ENCODE measurements at regions not wholly inside any gene's neighbourhood (a gene's known extent, or its start where the extent isn't known, plus 50 kb on each side); places are given as distances from the start of the nearest gene placed in this dataset.

- DNase-seq, result no peak
- H3K9me3 Mint-ChIP-seq, result peaks cover 2% of the 10 kb centered on the region
- no peak for TF ChIP-seq CTCF (IDR thresholded peaks at IDR 0.05)
- CTCF ChIA-PET, result interaction anchor here (1.4 kb wide), 1 partner anchor 39 kb away, joined by 3 read pairs; no protein-coding TSS in a partner anchor
- H3K36me3 Mint-ChIP-seq (ENCODE audit: low read depth), result no peaks in the 10 kb centered on the region
- ATAC-seq, result no peak
- no peak overlapping the region for H3K4me3 Mint-ChIP-seq
- intact Hi-C loops (cut with micrococcal nuclease), result no loop called here
- H3K27me3 Mint-ChIP-seq, result peaks cover 2% of the 10 kb centered on the region
- H3K27ac Mint-ChIP-seq, result no peak overlapping the region
- POLR2A ChIA-PET, result no interaction called here
- no peaks in the 10 kb centered on the region for H3K4me1 Mint-ChIP-seq (ENCODE audit: low read depth)
Measured at GRCh38 chr20:19026901-19027644, 185.4 kb upstream of the SLC24A3 start.

GRCh38 chr20:19027971-19028370 is 184.5 kb upstream of the SLC24A3 start:
- no peaks in the 10 kb centered on the region for H3K4me1 Mint-ChIP-seq (ENCODE audit: low read depth)
- intact Hi-C loops (cut with micrococcal nuclease), result no loop called here
- CTCF ChIA-PET, result no interaction called here
- no peak for TF ChIP-seq CTCF (IDR thresholded peaks at IDR 0.05)
- no peaks in the 10 kb centered on the region for H3K36me3 Mint-ChIP-seq (ENCODE audit: low read depth)
- H3K4me3 Mint-ChIP-seq, result no peak overlapping the region
- H3K27ac Mint-ChIP-seq, result no peak overlapping the region
- POLR2A ChIA-PET, result no interaction called here
- DNase-seq (no peak), ATAC-seq (no peak)
- peaks cover 2% of the 10 kb centered on the region for H3K9me3 Mint-ChIP-seq
- peaks cover 3% of the 10 kb centered on the region for H3K27me3 Mint-ChIP-seq

GRCh38 chr20:19041787-19042186 is 170.7 kb upstream of the SLC24A3 start:
- ATAC-seq (no peak), DNase-seq (no peak)
- CTCF ChIA-PET, result no interaction called here
- H3K4me1 Mint-ChIP-seq (ENCODE audit: low read depth), result no peaks in the 10 kb centered on the region
- TF ChIP-seq CTCF (IDR thresholded peaks at IDR 0.05), result no peak
- POLR2A ChIA-PET, result no interaction called here
- H3K9me3 Mint-ChIP-seq, result no peaks in the 10 kb centered on the region
- intact Hi-C loops (cut with micrococcal nuclease), result no loop called here
- no peak overlapping the region for H3K4me3 Mint-ChIP-seq
- H3K27ac Mint-ChIP-seq, result no peak overlapping the region
- no peaks in the 10 kb centered on the region for H3K36me3 Mint-ChIP-seq (ENCODE audit: low read depth)
- peaks cover 2% of the 10 kb centered on the region for H3K27me3 Mint-ChIP-seq

DNA sequence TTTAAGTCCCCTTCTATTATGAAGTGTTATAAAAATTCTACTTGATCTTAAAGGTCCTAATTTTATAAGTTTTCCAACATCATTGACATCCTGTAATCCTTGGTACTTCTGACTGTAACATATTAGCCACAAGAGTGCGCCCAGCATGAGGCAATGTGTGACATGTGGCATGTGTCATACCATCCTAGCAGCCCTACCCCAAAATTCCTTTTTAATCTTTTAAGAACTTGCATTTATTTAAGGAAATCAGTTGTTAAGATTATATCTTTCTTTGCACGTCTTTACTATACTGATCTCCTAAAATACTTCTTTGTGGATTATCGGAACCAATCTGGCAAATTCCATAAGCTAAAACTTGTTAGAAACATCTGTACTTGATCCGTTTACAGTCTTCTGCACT is 167.1 kb upstream of the SLC24A3 start:
- CTCF ChIA-PET, result interaction anchor here (0.8 kb wide), 1 partner anchor 450 kb away, joined by 3 read pairs; no protein-coding TSS in a partner anchor
- H3K4me1 Mint-ChIP-seq (ENCODE audit: low read depth), result no peaks in the 10 kb centered on the region
- POLR2A ChIA-PET, result no interaction called here
- intact Hi-C loops (cut with micrococcal nuclease), result no loop called here
- TF ChIP-seq CTCF (IDR thresholded peaks at IDR 0.05), result no peak
- H3K27me3 Mint-ChIP-seq, result no peaks in the 10 kb centered on the region
- no peak overlapping the region for H3K27ac Mint-ChIP-seq
- ATAC-seq (no peak), DNase-seq (no peak)
- no peaks in the 10 kb centered on the region for H3K9me3 Mint-ChIP-seq
- H3K4me3 Mint-ChIP-seq, result no peak overlapping the region
- no peaks in the 10 kb centered on the region for H3K36me3 Mint-ChIP-seq (ENCODE audit: low read depth)

DNA sequence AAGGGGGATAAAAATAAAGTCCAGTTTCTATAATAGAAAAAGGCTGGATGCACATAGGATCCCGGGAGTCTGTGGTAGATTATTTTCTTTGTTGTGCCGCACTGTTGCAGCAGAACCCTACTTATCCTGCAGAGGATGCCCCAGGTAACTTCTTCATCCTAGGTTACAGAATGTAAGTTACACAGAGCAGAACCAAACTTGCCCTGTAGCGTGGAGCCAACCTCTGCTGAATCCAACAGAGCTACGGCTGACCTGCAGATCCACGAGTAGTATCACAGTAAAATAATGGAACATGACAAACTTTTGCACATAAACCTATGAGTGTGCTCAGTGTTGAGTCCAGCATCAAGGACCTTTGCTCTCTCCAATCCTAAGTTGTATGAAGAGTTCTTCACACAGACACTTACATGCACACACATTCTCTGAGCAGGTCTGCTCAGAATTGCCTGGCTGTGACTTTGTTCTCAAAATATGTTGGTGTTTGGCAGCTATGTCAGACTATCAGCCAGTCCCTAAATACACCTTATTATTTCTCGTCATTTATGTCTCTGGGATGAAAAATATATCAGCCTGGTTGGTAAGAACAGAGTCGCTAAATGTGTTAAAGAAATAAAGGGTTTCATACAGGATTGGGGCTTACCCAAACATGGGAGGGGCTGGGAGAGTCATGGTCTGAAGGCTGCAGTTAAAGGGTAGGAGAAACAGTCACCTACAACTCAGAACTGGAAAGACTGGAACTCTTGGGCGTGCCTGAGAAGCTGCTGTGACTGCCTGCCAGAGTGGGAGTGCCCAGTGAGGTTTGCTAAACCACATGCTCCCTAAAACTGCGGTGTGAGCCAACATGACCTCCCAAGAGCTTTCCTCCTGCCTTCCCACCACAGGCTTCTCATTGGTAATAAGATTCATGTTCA is 165.1 kb upstream of the SLC24A3 start:
- no peak overlapping the region for H3K27ac Mint-ChIP-seq
- ATAC-seq (no peak), DNase-seq (no peak)
- no peaks in the 10 kb centered on the region for H3K9me3 Mint-ChIP-seq
- no peak for TF ChIP-seq CTCF (IDR thresholded peaks at IDR 0.05)
- H3K36me3 Mint-ChIP-seq (ENCODE audit: low read depth), result no peaks in the 10 kb centered on the region
- POLR2A ChIA-PET, result no interaction called here
- CTCF ChIA-PET, result no interaction called here
- intact Hi-C loops (cut with micrococcal nuclease), result no loop called here
- H3K27me3 Mint-ChIP-seq, result no peaks in the 10 kb centered on the region
- no peaks in the 10 kb centered on the region for H3K4me1 Mint-ChIP-seq (ENCODE audit: low read depth)
- H3K4me3 Mint-ChIP-seq, result no peak overlapping the region
